Urothelium cell line (cell line): ENCODE measurements at regions not wholly inside any gene's neighbourhood (a gene's known extent, or its start where the extent isn't known, plus 50 kb on each side); places are given as distances from the start of the nearest gene placed in this dataset.
"Not testable (repeated sequence)": the region's sequence is repeated elsewhere in the genome, so short reads cannot be mapped to it uniquely, and the experiment has no call there.

Experiments used
- DNase-seq: peaks from one replicate; pipeline ENCODE4 v3.0.0; 2011; ENCODE audit warnings: low spot score, mixed read lengths
- FAIRE-seq: peaks from 2 replicates; lab custom pipeline; 2011; peaks lifted over from hg19 to GRCh38; lab: Jason Lieb, UNC

GRCh38 chr2:8118940-8119781, 562.7 kb upstream of the ID2 start:
- FAIRE-seq, result no peak

DNA sequence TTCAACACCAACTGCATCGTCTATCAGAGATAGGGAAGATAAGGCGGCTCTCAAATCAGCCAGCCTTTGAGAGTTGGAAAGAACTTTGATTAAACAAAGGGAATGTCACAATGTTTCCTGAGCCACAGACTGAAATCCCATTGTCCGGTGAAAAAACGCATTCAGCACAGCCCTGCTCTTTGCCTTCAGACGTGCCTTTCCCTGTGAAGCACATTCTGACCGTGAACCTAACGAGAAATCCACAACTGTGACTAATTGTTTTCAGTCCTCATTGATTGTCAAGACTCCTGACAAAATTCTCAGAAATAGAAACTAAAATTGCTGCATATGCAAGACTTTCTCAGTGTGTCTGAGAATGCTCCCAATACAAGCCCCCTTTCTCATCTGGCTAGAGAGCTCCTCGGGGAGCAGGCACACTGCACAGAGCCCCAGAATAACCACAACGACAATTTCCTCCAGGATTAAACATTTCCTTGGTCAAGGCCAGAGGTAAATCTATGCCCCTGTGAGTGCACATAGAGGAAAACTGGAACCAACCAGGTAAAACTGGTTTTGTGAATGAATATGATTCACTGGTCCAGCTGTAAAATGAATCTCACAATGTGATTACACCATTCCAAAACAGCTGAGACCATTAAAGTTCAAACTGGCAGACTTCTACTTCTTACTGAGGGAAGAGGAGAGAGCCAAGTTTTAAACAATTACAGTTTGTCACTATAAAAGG, 561.9 kb upstream of the ID2 start:
- no peak for DNase-seq
- no peak for FAIRE-seq

More at GRCh38 chr2:8118940-8119781, 562.7 kb upstream of the ID2 start:
- no peak for DNase-seq

GRCh38 chr2:8120506-8120860, 561.4 kb upstream of the ID2 start:
- FAIRE-seq, result no peak
- no peak for DNase-seq

- DNase-seq (no peak), FAIRE-seq (no peak)
These were observed 560.6 kb upstream of the ID2 start for GRCh38 chr2:8121022-8121825.

DNA sequence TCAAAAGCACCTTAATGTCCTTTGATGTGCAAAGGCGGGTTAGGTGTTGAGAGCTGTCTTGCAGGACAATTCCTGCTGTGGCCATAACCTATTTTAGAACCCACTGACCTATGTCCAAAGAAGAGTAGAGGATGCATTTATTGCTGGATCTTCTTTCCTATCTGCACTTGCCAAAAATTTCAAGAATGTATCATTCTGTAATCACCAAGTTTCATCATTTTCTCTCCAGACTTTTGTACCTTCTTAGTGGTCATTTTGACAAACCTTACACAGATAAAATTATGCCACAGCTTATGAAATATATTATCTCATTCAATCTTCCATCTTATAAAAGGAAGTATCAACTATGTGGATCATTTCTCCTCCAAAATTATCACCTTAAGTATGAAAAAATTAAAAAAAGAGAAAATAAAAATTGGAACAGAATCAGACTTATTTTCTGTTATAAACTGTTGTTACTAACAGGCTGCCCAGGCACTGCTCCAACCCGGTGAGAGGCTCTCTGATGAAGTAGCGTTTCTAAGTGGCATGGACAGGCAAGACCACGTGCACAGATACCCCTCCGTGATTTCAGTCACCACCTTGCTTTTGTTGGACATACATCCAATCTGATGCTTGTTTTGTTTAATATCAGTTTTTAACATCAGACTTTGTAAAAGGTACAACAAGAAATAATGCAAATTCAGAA, 559.9 kb upstream of the ID2 start:
- no peak for DNase-seq
- FAIRE-seq, result no peak

- FAIRE-seq, result no peak
- no peak for DNase-seq
These were observed 559.3 kb upstream of the ID2 start for GRCh38 chr2:8122520-8122919.

GRCh38 chr2:8123464-8123863, 558.4 kb upstream of the ID2 start:
- FAIRE-seq, result no peak

GRCh38 chr2:8125741-8126711, 555.8 kb upstream of the ID2 start:
- no peak for DNase-seq
- no peak for FAIRE-seq

More at GRCh38 chr2:8123464-8123863, 558.4 kb upstream of the ID2 start:
- no peak for DNase-seq

DNA sequence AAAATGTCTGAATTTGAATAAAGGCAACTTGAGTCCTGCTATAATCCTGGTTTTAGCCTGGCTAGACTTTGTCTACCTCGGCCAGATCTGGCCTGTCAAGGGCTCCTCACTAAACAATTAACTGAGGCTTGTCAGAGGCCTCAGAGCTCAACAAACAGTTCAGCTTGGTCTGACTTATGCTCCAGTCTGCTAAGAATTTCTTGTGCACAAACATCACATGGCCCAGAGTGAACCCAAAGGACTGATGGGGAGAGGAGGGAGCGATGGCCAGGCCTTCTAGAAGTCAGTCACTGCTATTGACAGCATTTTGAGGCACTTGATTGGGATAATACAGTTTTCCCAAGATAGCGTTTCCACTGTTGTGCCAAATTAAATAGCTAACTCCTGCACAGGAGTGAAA, 555.1 kb upstream of the ID2 start:
- FAIRE-seq, result no peak
- DNase-seq, result no peak

- not testable (repeated sequence) for DNase-seq, FAIRE-seq
These were observed 550.4 kb upstream of the ID2 start for GRCh38 chr2:8131423-8131822.

GRCh38 chr2:8132351-8132831, 549.5 kb upstream of the ID2 start:
- FAIRE-seq, result no peak
- DNase-seq, result no peak

DNA sequence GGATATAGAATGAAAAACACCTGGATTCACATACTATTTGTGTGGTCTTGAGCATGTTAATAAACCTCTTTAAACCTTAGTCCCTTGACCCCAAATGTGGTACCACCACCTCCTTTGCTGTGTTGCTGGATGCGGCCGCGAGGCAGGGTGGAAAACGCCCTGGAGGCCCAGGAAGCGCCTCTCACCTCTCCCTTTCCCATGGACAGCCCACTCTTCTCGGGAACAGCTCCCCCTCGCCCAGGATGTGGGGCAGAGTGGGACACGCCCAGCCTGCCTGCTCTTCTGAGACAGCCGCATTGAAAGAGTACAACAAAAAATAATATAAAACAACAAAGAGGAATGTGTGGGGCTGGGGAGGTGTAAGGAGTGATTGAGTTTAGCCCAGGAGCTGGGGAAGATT, 549.0 kb upstream of the ID2 start:
- FAIRE-seq, result no peak
- no peak for DNase-seq

- DNase-seq, result no peak
- FAIRE-seq, result no peak
These were observed 548.5 kb upstream of the ID2 start for GRCh38 chr2:8133363-8133762.

DNA sequence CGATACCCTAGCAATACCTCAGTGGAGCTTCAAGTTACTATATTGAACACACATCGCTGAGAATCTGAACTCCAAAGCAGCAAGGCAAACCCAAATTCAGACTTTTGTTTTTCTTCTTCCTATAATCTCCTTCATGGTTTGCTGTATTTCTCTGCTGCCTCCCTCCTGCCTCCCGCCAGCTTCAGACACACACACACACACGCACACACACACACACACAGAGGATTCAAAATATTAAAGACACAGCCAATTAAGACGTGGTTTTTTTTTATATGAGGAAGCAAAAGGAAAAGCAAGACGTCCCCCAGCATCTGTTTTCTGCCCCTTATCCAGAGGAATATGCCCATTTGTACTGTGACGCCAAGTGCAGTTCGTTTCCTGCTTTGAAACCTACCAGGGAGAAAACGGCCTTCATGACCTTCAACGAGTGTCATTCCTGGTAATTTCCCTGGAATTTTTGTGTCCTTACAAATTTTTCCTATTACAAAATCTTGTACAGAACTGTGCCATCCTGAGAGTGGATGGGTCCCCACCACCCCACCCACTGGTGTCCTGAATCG, 547.9 kb upstream of the ID2 start:
- FAIRE-seq, result no peak
- DNase-seq, result no peak

- no peak for DNase-seq
- no peak for FAIRE-seq
These were observed 547.4 kb upstream of the ID2 start for GRCh38 chr2:8134473-8134932.

DNA sequence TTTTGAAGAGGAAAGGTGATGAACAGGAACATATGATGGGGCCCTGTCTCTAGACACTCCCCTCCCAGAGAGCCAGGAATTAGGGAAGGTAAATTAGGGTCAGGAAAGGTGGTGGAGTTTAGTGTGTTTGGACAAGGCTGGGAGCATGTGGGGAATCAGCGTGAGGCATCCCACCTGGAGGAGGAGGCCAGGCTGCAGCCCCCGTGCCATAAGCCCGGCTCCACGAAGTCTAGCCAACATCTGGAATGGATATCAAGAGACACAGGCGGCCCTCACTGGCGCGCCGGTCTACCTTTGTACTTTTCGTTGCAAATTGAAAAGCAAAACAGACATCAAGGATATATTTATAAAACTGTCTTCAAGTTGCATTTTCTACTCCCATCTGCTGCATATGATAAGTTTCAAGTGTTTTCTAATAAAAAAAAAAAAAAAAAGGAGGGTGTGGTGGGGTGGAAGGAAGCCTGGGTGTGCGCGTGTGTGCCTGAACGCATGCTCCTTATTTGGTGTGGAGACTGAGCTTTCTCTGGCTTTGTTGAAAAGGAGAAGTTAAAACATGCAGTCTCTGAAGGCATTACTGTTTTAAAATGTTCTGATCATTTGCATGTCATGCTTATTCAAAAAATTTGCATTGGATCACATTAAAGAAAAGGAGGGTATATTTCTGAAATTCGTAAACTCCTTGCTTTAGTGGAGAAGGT, 546.7 kb upstream of the ID2 start:
- FAIRE-seq (no peak), DNase-seq (no peak)

DNA sequence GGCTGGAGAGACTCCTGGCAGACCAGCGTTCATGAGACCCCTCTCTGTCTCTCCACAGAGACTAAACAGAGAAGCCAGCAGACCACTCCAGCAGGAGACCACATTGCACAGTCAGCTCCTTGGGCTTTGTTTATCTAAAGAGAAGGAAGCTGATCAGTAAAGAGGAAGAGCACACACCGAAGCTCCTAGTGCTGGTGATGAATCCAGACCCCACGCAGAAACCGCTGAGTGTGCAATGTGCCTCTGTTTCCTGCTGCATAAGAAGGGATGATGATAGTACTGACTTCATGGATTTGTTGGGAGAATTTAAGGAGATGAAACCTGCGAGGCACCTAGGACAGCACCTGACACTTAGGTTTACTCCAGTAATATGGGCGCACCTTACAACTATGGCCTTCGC, 544.1 kb upstream of the ID2 start:
- FAIRE-seq, result no peak
- DNase-seq, result no peak

GRCh38 chr2:8138525-8138922, 543.3 kb upstream of the ID2 start:
- FAIRE-seq (no peak), DNase-seq (no peak)
